Fibroblast of lung (primary cell): ENCODE measurements at regions not wholly inside any gene's neighbourhood (a gene's known extent, or its start where the extent isn't known, plus 50 kb on each side); places are given as distances from the start of the nearest gene placed in this dataset.

ENCODE experiments used
- DNase-seq, 2 donors: peaks; one replicate each; pipeline versions ENCODE4 v3.0.0 to v3.0.0-alpha.2; 2010; ENCODE audit warnings: low read depth in 2 of 2
- H2AFZ ChIP-seq: 2 replicates; pipeline ENCODE4 v1.5.1; 2012; ENCODE audit warnings: low read length, control low read depth, inconsistent platforms
- H3K27ac ChIP-seq: 2 replicates; pipeline ENCODE4 v1.5.1; 2011; ENCODE audit warnings: low read length, control low read depth; ENCODE audit not compliant: insufficient read depth
- H3K27me3 ChIP-seq: 2 replicates; pipeline ENCODE4 v1.5.1; 2011; ENCODE audit warnings: mild to moderate bottlenecking, low read length; ENCODE audit not compliant: control insufficient read depth, insufficient read depth
- H3K36me3 ChIP-seq: 2 replicates; pipeline ENCODE4 v1.5.1; 2011; ENCODE audit warnings: low read length; ENCODE audit not compliant: control insufficient read depth, insufficient read depth
- H3K4me1 ChIP-seq: 2 replicates; pipeline ENCODE4 v1.5.1; 2011; ENCODE audit warnings: low read length; ENCODE audit not compliant: control insufficient read depth, insufficient read depth; ENCODE audit errors: extremely low read depth
- H3K4me2 ChIP-seq: 2 replicates; pipeline ENCODE4 v1.5.1; 2011; ENCODE audit warnings: low read length, control low read depth; ENCODE audit not compliant: insufficient read depth; ENCODE audit errors: extremely low read depth
- H3K4me3 ChIP-seq, 4 experiments: fragments of 200-600 bp in 1 of 4; sonication (generic) in 1 of 4; replicated peaks in 1 of 4; 2 replicates each; pipeline ENCODE4 v1.5.1; 2011 to 2016; ENCODE audit warnings: low read length in 4 of 4, low read depth in 3 of 4, mild to moderate bottlenecking in 3 of 4, control low read depth in 2 of 4, inconsistent platforms in 1 of 4, mixed read lengths in 1 of 4; ENCODE audit not compliant: insufficient read depth in 1 of 4; ENCODE audit errors: control extremely low read depth in 1 of 4
- H3K79me2 ChIP-seq: 2 replicates; pipeline ENCODE4 v1.5.1; 2012; ENCODE audit warnings: mild to moderate bottlenecking, low read length, inconsistent platforms; ENCODE audit not compliant: control insufficient read depth, insufficient read depth
- H3K9ac ChIP-seq: 2 replicates; pipeline ENCODE4 v1.5.1; 2011; ENCODE audit warnings: mild to moderate bottlenecking, low read length, control low read depth; ENCODE audit not compliant: insufficient read depth
- H3K9me3 ChIP-seq: 2 replicates; pipeline ENCODE4 v1.5.1; 2012; ENCODE audit warnings: low read depth, low read length; ENCODE audit not compliant: control insufficient read depth, insufficient read depth
- H4K20me1 ChIP-seq: 2 replicates; pipeline ENCODE4 v1.5.1; 2011; ENCODE audit warnings: low read length; ENCODE audit not compliant: control insufficient read depth, insufficient read depth; ENCODE audit errors: extremely low read depth
- EZH2 ChIP-seq: IDR thresholded peaks from 2 replicates; pipeline ENCODE4 v1.5.1; 2012; ENCODE audit warnings: low read length, control low read depth, mild to moderate bottlenecking; ENCODE audit errors: missing control alignments
- TF ChIP-seq, protein P1 (sequence below), 2 donors: IDR thresholded peaks in 1 of 2; conservative IDR thresholded peaks in 1 of 2; 1 replicate in 1 of 2; 2 replicates in 1 of 2; pipeline ENCODE4 v1.5.1; 2011 to 2012; ENCODE audit warnings: low read length in 2 of 2, control low read depth in 1 of 2, inconsistent platforms in 1 of 2, low read depth in 1 of 2, mild to moderate bottlenecking in 1 of 2

DNA sequence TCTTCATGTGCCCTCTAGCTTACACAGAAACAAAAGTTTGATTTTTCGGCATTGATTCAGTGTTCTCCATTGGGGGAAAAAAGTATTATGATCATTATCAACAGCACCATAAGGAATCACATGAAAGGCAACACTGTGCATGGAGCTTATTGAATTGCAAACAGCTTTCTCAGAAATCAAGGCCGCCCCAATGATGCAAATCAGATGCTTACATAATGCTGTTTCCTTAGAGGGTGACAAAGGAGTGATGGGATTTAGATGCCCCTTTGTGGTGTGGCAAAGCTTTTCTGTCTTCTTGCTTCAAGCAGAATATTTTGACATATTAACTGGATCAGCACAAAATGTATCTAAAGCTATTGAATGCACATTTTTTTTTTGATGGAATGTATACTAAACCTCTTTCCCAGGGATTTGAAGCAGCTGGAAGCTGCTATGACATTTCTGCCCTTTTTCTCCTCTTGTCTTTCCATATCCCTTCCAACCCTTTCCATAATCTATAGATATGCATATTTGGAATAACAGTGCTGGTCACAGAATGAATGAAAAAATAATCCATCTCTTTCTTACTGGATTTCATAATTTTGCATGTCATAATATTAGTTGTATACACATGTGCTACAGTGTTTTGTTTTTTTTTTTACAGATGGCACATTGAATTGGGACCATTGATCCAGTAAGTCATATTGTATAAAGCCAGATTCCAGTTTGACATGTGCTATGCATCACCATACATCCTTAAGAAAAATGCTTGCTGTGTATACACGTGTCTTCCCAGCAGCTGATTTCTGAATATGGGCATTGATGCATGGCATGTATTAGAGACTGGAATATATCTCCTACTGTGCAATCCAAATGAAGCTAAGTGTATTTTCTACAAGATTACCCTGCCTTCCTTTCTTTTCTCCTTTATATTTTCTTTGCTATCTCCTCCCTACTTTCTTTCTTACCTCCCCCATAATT lies 259.7 kb upstream of the DCN start:
- no peaks in the 10 kb centered on the region for H4K20me1 ChIP-seq
- H3K9me3 ChIP-seq: no peaks in the 10 kb centered on the region
- no peak for DNase-seq
- no peak overlapping the region for H3K9ac ChIP-seq
- H3K4me2 ChIP-seq: no peak overlapping the region
- no peaks in the 10 kb centered on the region for H3K4me1 ChIP-seq
- H3K36me3 ChIP-seq: no peaks in the 10 kb centered on the region
- H2AFZ ChIP-seq: no peak overlapping the region
- no peaks in the 10 kb centered on the region for H3K27me3 ChIP-seq
- H3K4me3 ChIP-seq: no peak overlapping the region
- H3K27ac ChIP-seq: no peak overlapping the region
- TF ChIP-seq EZH2: no peak
- TF ChIP-seq, protein P1, sequence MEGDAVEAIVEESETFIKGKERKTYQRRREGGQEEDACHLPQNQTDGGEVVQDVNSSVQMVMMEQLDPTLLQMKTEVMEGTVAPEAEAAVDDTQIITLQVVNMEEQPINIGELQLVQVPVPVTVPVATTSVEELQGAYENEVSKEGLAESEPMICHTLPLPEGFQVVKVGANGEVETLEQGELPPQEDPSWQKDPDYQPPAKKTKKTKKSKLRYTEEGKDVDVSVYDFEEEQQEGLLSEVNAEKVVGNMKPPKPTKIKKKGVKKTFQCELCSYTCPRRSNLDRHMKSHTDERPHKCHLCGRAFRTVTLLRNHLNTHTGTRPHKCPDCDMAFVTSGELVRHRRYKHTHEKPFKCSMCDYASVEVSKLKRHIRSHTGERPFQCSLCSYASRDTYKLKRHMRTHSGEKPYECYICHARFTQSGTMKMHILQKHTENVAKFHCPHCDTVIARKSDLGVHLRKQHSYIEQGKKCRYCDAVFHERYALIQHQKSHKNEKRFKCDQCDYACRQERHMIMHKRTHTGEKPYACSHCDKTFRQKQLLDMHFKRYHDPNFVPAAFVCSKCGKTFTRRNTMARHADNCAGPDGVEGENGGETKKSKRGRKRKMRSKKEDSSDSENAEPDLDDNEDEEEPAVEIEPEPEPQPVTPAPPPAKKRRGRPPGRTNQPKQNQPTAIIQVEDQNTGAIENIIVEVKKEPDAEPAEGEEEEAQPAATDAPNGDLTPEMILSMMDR (conservative IDR thresholded peaks at IDR 0.05 in 1 of 2, IDR thresholded peaks at IDR 0.05 in 1 of 2; ENCODE audit: low read depth in 1 of 2, low read length in 2 of 2): no peak
- no peaks in the 10 kb centered on the region for H3K79me2 ChIP-seq

DNA sequence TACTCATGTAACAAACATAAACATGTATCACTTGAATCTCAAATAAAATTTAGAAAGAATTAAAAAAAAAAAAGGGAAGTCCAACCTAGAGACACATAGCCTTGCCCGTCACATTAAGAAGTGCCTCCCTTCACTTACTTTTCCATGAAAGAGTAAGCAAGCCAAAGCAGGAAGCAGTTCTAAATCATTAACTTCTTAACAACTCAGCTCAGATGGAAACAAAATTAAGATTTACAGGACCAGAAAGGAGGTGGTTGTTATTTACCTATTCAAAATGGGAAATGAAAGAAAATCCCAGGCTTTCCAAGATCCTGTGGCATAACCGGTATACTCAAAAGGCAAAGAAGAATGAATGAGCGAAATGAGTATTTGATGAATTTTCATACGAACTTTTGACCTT lies 258.6 kb upstream of the DCN start:
- no peak for DNase-seq
- Histone ChIP-seq H3K27me3 (no peaks in the 10 kb centered on the region), H3K4me2 (no peak overlapping the region), H3K36me3 (no peaks in the 10 kb centered on the region), H3K9ac (no peak overlapping the region), H3K9me3 (no peaks in the 10 kb centered on the region), H3K4me3 (no peak overlapping the region), H3K79me2 (no peaks in the 10 kb centered on the region), H3K27ac (no peak overlapping the region), H2AFZ (no peak overlapping the region), H4K20me1 (no peaks in the 10 kb centered on the region), H3K4me1 (no peaks in the 10 kb centered on the region)
- TF ChIP-seq, protein P1 (conservative IDR thresholded peaks at IDR 0.05 in 1 of 2, IDR thresholded peaks at IDR 0.05 in 1 of 2; ENCODE audit: low read depth in 1 of 2, low read length in 2 of 2): no peak
- TF ChIP-seq EZH2: no peak

DNA sequence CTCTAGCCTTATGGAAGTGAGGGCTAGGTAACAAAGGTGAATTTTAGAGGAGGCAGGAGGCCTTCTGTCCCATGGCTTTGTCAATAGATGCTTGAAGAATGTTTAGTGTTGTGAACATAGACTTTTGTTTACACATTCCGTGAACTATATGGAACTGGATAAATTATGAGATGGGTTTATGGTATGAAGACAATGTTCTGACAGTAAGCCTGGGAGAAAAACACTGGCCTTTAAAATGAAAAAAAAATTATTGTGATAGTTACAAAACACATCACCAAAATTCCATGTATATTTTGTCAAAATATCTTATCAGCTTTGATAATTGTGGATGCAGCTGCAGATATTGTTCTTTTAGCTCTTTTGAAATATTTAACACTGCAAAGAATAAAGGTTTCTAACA lies 251.5 kb upstream of the DCN start:
- H4K20me1 ChIP-seq: no peaks in the 10 kb centered on the region
- no peaks in the 10 kb centered on the region for H3K9me3 ChIP-seq
- DNase-seq: no peak
- H3K9ac ChIP-seq: no peak overlapping the region
- H3K4me1 ChIP-seq: no peaks in the 10 kb centered on the region
- H3K79me2 ChIP-seq: no peaks in the 10 kb centered on the region
- TF ChIP-seq EZH2: no peak
- TF ChIP-seq, protein P1 (conservative IDR thresholded peaks at IDR 0.05 in 1 of 2, IDR thresholded peaks at IDR 0.05 in 1 of 2; ENCODE audit: low read depth in 1 of 2, low read length in 2 of 2): no peak
- H3K36me3 ChIP-seq: no peaks in the 10 kb centered on the region
- no peak overlapping the region for H3K4me3 ChIP-seq
- H3K27ac ChIP-seq: no peak overlapping the region
- no peak overlapping the region for H3K4me2 ChIP-seq
- H2AFZ ChIP-seq: no peak overlapping the region
- no peaks in the 10 kb centered on the region for H3K27me3 ChIP-seq
